ENCODE measurements at regions not wholly inside any gene's neighbourhood (a gene's known extent, or its start where the extent isn't known, plus 50 kb on each side); places are given as distances from the start of the nearest gene placed in this dataset.

- TF ChIP-seq EZH2 (IDR thresholded peaks at IDR 0.05; ENCODE audit: borderline replicate concordance, low read depth, low read length, severe bottlenecking) = no peak
- TF ChIP-seq MAX (IDR thresholded peaks at IDR 0.05; ENCODE audit: insufficient read depth, insufficient read length) = no peak
- TF ChIP-seq CTCF (IDR thresholded peaks at IDR 0.05; ENCODE audit: extremely low read depth in 1 of 2, insufficient read depth in 1 of 2, low read depth in 1 of 2, low read length in 2 of 2) = no peak
- no peak for TF ChIP-seq FOS (IDR thresholded peaks at IDR 0.05; ENCODE audit: borderline replicate concordance, insufficient read depth, low read length)
- no peak for TF ChIP-seq POLR2A (IDR thresholded peaks at IDR 0.05; ENCODE audit: low read depth, low read length)
Observed at GRCh38 chr10:128498746-128499145, 372.5 kb upstream of the MKI67 start.
